ENCODE measurements at regions not wholly inside any gene's neighbourhood (a gene's known extent, or its start where the extent isn't known, plus 50 kb on each side); places are given as distances from the start of the nearest gene placed in this dataset.

DNA sequence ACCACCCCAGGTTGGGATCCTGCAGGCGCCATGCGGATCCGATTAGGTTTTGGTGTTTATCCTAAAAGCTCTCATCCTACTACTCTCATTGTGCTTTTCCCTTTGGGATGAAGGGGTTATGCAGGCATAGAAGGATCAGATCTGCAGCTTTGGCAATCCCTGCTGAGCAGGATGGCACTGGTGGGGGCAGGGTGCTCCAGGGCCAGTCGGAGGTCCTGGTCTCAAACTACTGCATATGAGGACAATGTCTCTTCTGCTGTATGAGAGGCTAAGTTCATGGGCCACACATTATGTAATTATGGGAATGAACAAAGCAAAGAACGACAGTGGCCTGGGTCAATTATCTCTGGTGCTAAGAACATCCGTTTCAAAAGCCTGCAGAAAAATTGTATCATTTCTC is 334.2 kb downstream of the IRX1 start:
- no peaks in the 10 kb centered on the region for H3K4me1 ChIP-seq
- no peaks in the 10 kb centered on the region for H3K27me3 ChIP-seq
- H3K4me3 ChIP-seq = no peak overlapping the region
- H3K36me3 ChIP-seq = no peaks in the 10 kb centered on the region
- intact Hi-C loops (cut with DNase I) = no loop called here
- H3K27ac ChIP-seq = no peak overlapping the region
- no peaks in the 10 kb centered on the region for H3K9me3 ChIP-seq
- no peak for DNase-seq
- TF ChIP-seq POLR2A (IDR thresholded peaks at IDR 0.05) = no peak
- TF ChIP-seq, protein P1, sequence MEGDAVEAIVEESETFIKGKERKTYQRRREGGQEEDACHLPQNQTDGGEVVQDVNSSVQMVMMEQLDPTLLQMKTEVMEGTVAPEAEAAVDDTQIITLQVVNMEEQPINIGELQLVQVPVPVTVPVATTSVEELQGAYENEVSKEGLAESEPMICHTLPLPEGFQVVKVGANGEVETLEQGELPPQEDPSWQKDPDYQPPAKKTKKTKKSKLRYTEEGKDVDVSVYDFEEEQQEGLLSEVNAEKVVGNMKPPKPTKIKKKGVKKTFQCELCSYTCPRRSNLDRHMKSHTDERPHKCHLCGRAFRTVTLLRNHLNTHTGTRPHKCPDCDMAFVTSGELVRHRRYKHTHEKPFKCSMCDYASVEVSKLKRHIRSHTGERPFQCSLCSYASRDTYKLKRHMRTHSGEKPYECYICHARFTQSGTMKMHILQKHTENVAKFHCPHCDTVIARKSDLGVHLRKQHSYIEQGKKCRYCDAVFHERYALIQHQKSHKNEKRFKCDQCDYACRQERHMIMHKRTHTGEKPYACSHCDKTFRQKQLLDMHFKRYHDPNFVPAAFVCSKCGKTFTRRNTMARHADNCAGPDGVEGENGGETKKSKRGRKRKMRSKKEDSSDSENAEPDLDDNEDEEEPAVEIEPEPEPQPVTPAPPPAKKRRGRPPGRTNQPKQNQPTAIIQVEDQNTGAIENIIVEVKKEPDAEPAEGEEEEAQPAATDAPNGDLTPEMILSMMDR (IDR thresholded peaks at IDR 0.05) = no peak
- WGBS, 2 donors = 81 to 84% methylated on average over 6 of the region's 6 CpGs

DNA sequence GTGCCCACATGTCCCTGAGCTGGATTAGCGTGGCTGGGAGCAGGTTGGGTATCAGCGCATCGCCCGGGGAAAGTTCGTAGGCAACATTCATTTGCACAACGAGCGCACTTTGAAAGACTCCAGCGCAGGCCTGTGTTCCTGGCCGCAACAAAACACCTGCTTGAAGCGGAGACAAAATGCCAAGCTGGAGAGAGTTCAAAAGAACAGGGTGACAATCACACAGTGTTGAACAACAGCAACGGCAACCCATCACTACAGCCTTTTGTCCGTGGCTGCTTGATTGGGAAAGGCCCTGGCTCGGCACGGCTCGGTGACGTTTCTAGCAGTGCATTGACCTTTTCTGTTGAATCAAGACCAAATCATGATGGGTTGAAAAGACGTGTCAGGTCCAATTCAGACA is 336.3 kb downstream of the IRX1 start:
- H3K36me3 ChIP-seq = no peaks in the 10 kb centered on the region
- intact Hi-C loops (cut with DNase I) = no loop called here
- no peak for DNase-seq
- H3K27me3 ChIP-seq = no peaks in the 10 kb centered on the region
- no peak for TF ChIP-seq POLR2A (IDR thresholded peaks at IDR 0.05)
- TF ChIP-seq, protein P1 (IDR thresholded peaks at IDR 0.05) = no peak
- H3K4me3 ChIP-seq = no peak overlapping the region
- no peaks in the 10 kb centered on the region for H3K9me3 ChIP-seq
- 65 to 90% methylated on average over 17 of the region's 17 CpGs for WGBS, 2 donors
- H3K27ac ChIP-seq = no peak overlapping the region
- no peaks in the 10 kb centered on the region for H3K4me1 ChIP-seq

DNA sequence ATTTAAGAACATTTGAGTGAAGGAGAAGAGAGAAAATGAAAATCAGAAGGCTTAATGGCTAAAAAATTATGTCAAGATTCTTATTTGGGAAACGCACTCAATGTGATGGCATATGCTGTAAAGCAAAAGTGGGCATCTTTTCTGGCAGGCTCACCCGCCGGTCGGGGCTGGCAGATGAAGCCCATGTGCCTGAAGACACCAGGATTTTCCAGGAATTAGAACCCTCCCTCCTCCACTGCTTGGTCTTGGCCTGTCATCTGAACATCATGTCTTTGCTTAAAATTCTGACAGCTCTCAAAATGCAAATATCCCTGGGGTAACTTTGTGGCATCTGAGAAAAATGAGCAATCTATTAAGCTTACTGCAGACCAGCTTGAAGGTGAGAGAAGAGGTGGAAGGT is 337.9 kb downstream of the IRX1 start:
- H3K36me3 ChIP-seq = no peaks in the 10 kb centered on the region
- no peaks in the 10 kb centered on the region for H3K4me1 ChIP-seq
- H3K27ac ChIP-seq = no peak overlapping the region
- H3K4me3 ChIP-seq = no peak overlapping the region
- H3K9me3 ChIP-seq = no peaks in the 10 kb centered on the region
- WGBS, 2 donors = 47 to 62% methylated on average over 4 of the region's 4 CpGs
- no peaks in the 10 kb centered on the region for H3K27me3 ChIP-seq
- DNase-seq = no peak
- intact Hi-C loops (cut with DNase I) = no loop called here
- TF ChIP-seq, protein P1 (IDR thresholded peaks at IDR 0.05) = no peak
- TF ChIP-seq POLR2A (IDR thresholded peaks at IDR 0.05) = no peak

DNA sequence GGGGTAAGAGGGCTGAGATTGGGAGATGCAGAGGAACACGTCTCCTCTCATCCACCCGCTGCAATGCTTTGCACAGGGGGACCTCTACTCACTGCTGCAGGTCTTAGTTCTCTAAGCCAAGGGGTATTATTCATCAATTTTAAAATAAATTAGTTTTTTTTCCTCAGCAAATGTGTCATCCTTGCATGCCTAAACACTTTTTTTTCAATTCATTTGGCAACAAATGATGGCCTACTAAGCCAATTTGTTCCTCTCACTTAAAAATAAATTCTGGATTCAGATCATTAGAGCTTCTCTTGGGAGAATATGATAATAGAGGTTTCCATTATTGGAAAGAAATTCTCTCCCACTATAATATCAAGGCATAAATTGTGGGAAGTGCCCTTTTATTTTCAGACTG is 338.3 kb downstream of the IRX1 start:
- 44 to 77% methylated on average over 2 of the region's 2 CpGs for WGBS, 2 donors
- Histone ChIP-seq H3K27me3 (no peaks in the 10 kb centered on the region), H3K4me1 (no peaks in the 10 kb centered on the region), H3K4me3 (no peak overlapping the region), H3K27ac (no peak overlapping the region), H3K9me3 (no peaks in the 10 kb centered on the region), H3K36me3 (no peaks in the 10 kb centered on the region)
- no peak for TF ChIP-seq POLR2A (IDR thresholded peaks at IDR 0.05)
- TF ChIP-seq, protein P1 (IDR thresholded peaks at IDR 0.05) = no peak
- intact Hi-C loops (cut with DNase I) = no loop called here
- DNase-seq = no peak

DNA sequence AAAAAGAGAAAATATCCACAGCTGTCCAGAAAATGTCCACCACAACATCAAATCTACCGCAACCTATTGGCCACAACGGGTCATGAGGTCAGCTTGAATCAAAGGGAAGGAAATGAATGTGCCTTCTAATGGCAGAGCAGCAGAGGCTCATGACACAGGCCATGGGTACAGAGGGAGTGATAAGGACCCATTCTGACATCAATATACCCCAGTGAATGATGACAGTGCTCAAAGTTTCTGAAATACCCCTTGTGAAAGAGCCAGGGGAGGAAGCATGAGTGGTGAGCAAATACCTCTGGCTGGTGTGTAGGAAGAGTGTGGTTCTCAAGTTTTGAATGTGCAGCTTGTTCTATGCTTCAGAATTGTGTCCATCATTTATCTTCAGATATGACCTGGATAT is 348.2 kb downstream of the IRX1 start:
- Histone ChIP-seq H3K9me3 (no peaks in the 10 kb centered on the region), H3K4me3 (no peak overlapping the region), H3K27me3 (no peaks in the 10 kb centered on the region), H3K4me1 (no peaks in the 10 kb centered on the region), H3K36me3 (no peaks in the 10 kb centered on the region), H3K27ac (no peak overlapping the region)
- DNase-seq = no peak
- intact Hi-C loops (cut with DNase I) = no loop called here
- TF ChIP-seq POLR2A (IDR thresholded peaks at IDR 0.05) = no peak
- TF ChIP-seq, protein P1 (IDR thresholded peaks at IDR 0.05) = no peak
- 69 to 74% methylated on average over 2 of the region's 2 CpGs for WGBS, 2 donors

Data from esophagus squamous epithelium (tissue), 5 donors.